ENCODE measurements at regions not wholly inside any gene's neighbourhood (a gene's known extent, or its start where the extent isn't known, plus 50 kb on each side); places are given as distances from the start of the nearest gene placed in this dataset.
"Not testable (repeated sequence)": the region's sequence is repeated elsewhere in the genome, so short reads cannot be mapped to it uniquely, and the experiment has no call there.

GRCh38 chr5:91301106-91301846, 81.8 kb downstream of the ARRDC3 start:
- Mint-ChIP-seq H3K9me3 (no peaks in the 10 kb centered on the region), H3K27me3 (ENCODE audit: low read depth) (no peaks in the 10 kb centered on the region), H3K4me3 (no peak overlapping the region), H3K36me3 (no peaks in the 10 kb centered on the region), H3K4me1 (no peaks in the 10 kb centered on the region), H3K27ac (peak overlapping the region; percentile 9)
- no peak for TF ChIP-seq CTCF (IDR thresholded peaks at IDR 0.05; ENCODE audit: unreplicated experiment)
- DNase-seq (ENCODE audit: low spot score in 2 of 2, unreplicated experiment in 2 of 2) = no peak

- H3K36me3 Mint-ChIP-seq = no peaks in the 10 kb centered on the region
- no peak for TF ChIP-seq CTCF (IDR thresholded peaks at IDR 0.05; ENCODE audit: unreplicated experiment)
- no peak for DNase-seq (ENCODE audit: low spot score in 2 of 2, unreplicated experiment in 2 of 2)
- peaks cover 2% of the 10 kb centered on the region for H3K4me1 Mint-ChIP-seq
- H3K4me3 Mint-ChIP-seq = no peak overlapping the region
- no peaks in the 10 kb centered on the region for H3K9me3 Mint-ChIP-seq
- no peaks in the 10 kb centered on the region for H3K27me3 Mint-ChIP-seq (ENCODE audit: low read depth)
- no peak overlapping the region for H3K27ac Mint-ChIP-seq
Observed at GRCh38 chr5:91297994-91298393, 85.1 kb downstream of the ARRDC3 start.

GRCh38 chr5:91296674-91297143, 86.4 kb downstream of the ARRDC3 start:
- Mint-ChIP-seq H3K4me1 (peaks cover 2% of the 10 kb centered on the region), H3K27me3 (ENCODE audit: low read depth) (no peaks in the 10 kb centered on the region), H3K9me3 (no peaks in the 10 kb centered on the region), H3K36me3 (no peaks in the 10 kb centered on the region), H3K27ac (no peak overlapping the region), H3K4me3 (no peak overlapping the region)
- no peak for DNase-seq (ENCODE audit: low spot score in 2 of 2, unreplicated experiment in 2 of 2)
- no peak for TF ChIP-seq CTCF (IDR thresholded peaks at IDR 0.05; ENCODE audit: unreplicated experiment)

GRCh38 chr5:91296102-91296501, 87.0 kb downstream of the ARRDC3 start:
- not testable (repeated sequence) for H3K36me3 Mint-ChIP-seq; H3K9me3 Mint-ChIP-seq; H3K27me3 Mint-ChIP-seq (ENCODE audit: low read depth); DNase-seq (ENCODE audit: low spot score in 2 of 2, unreplicated experiment in 2 of 2); H3K4me3 Mint-ChIP-seq; H3K4me1 Mint-ChIP-seq; H3K27ac Mint-ChIP-seq

GRCh38 chr5:91293131-91293530, 90.0 kb downstream of the ARRDC3 start:
- Mint-ChIP-seq H3K27ac (no peak overlapping the region), H3K27me3 (ENCODE audit: low read depth) (no peaks in the 10 kb centered on the region), H3K4me3 (no peak overlapping the region), H3K9me3 (no peaks in the 10 kb centered on the region), H3K36me3 (no peaks in the 10 kb centered on the region), H3K4me1 (peaks cover 4% of the 10 kb centered on the region)
- no peak for DNase-seq (ENCODE audit: low spot score in 2 of 2, unreplicated experiment in 2 of 2)
- TF ChIP-seq CTCF (IDR thresholded peaks at IDR 0.05; ENCODE audit: unreplicated experiment) = no peak

GRCh38 chr5:91291628-91292569, 91.2 kb downstream of the ARRDC3 start:
- DNase-seq (ENCODE audit: low spot score in 2 of 2, unreplicated experiment in 2 of 2) = no peak
- H3K9me3 Mint-ChIP-seq = peaks cover 5% of the 10 kb centered on the region
- H3K36me3 Mint-ChIP-seq = no peaks in the 10 kb centered on the region
- no peak for TF ChIP-seq CTCF (IDR thresholded peaks at IDR 0.05; ENCODE audit: unreplicated experiment)
- peaks cover 5% of the 10 kb centered on the region for H3K4me1 Mint-ChIP-seq
- no peak overlapping the region for H3K27ac Mint-ChIP-seq
- no peak overlapping the region for H3K4me3 Mint-ChIP-seq
- no peaks in the 10 kb centered on the region for H3K27me3 Mint-ChIP-seq (ENCODE audit: low read depth)

All from mesothelial cell of epicardium (in vitro differentiated cells).